A673 (cell line): ENCODE measurements at regions not wholly inside any gene's neighbourhood (a gene's known extent, or its start where the extent isn't known, plus 50 kb on each side); places are given as distances from the start of the nearest gene placed in this dataset.

ENCODE experiments used
- BruUV-seq: library from RNA; stranded (reverse); fragments of 400-500 nt; replicated peaks from 2 replicates; lab custom pipeline; 2021; lab: Mats Ljungman, UMichigan
- CTCF ChIA-PET: fragments of 300-600 bp; sonication (Branson Sonifier 250); formaldehyde crosslinking; loops from one replicate; lab custom pipeline; 2022; ENCODE audit warnings: antibody characterized with exemption; lab: Charles Lee
- POLR2A ChIA-PET: fragments of 300-600 bp; sonication (Branson Sonifier 250); formaldehyde crosslinking; loops from one replicate; lab custom pipeline; 2022; ENCODE audit warnings: antibody characterized with exemption; ENCODE audit not compliant: low non-redundant PET; lab: Charles Lee
- DNase-seq: peaks from one replicate; pipeline ENCODE4 v3.0.0-alpha.2; 2015; ENCODE audit warnings: low spot score
- H3K27ac ChIP-seq: fragments of 200-600 bp; sonication (generic); 2 replicates; pipeline ENCODE4 v1.5.1; 2016; ENCODE audit warnings: mixed run types, low read depth, mild to moderate bottlenecking, mixed read lengths, antibody characterized with exemption, low read length; ENCODE audit not compliant: poor library complexity, severe bottlenecking
- H3K27me3 ChIP-seq: fragments of 200-600 bp; sonication (generic); replicated peaks from 2 replicates; pipeline ENCODE4 v1.6.1; 2017; ENCODE audit warnings: mixed run types, low read depth, mild to moderate bottlenecking, mixed read lengths, antibody characterized with exemption, low read length; ENCODE audit not compliant: insufficient read depth, poor library complexity
- H3K36me3 ChIP-seq: fragments of 200-600 bp; sonication (generic); 2 replicates; pipeline ENCODE4 v1.6.1; 2016; ENCODE audit warnings: mixed run types, mild to moderate bottlenecking, mixed read lengths, antibody characterized with exemption, low read length; ENCODE audit not compliant: insufficient read depth, poor library complexity, severe bottlenecking
- H3K4me1 ChIP-seq: fragments of 200-600 bp; sonication (generic); 2 replicates; pipeline ENCODE4 v1.6.1; 2017; ENCODE audit warnings: mixed run types, mild to moderate bottlenecking, mixed read lengths, antibody characterized with exemption, low read length; ENCODE audit not compliant: insufficient read depth, poor library complexity, severe bottlenecking
- H3K4me3 ChIP-seq: fragments of 200-600 bp; sonication (generic); 2 replicates; pipeline ENCODE4 v1.5.1; 2016; ENCODE audit warnings: low read depth, mixed run types, mild to moderate bottlenecking, mixed read lengths, low read length; ENCODE audit not compliant: poor library complexity, severe bottlenecking
- H3K9me3 ChIP-seq: fragments of 200-600 bp; sonication (generic); 2 replicates; pipeline ENCODE4 v1.6.1; 2016; ENCODE audit warnings: mixed run types, low read depth, mild to moderate bottlenecking, mixed read lengths, antibody characterized with exemption, low read length; ENCODE audit not compliant: poor library complexity, severe bottlenecking
- CTCF ChIP-seq: fragments of 300-800, 200-600 bp; sonication (generic); conservative IDR thresholded peaks from 2 replicates; pipeline ENCODE4 v1.5.1; 2017; ENCODE audit warnings: low read depth, mild to moderate bottlenecking, antibody characterized with exemption, low read length, moderate library complexity, mixed read lengths
- EZH2 ChIP-seq: fragments of 200-600 bp; sonication (generic); IDR thresholded peaks from 2 replicates; pipeline ENCODE4 v1.6.1; 2017; ENCODE audit warnings: borderline replicate concordance, low read depth, mild to moderate bottlenecking, mixed read lengths, antibody characterized with exemption, low read length; ENCODE audit not compliant: poor library complexity, severe bottlenecking
- intact Hi-C: fragments of 100-400 bp; cut with micrococcal nuclease; formaldehyde crosslinking; loops from one replicate; pipeline ENCODE4 v1.10.0; 2022; ENCODE audit not compliant: unreplicated experiment

DNA sequence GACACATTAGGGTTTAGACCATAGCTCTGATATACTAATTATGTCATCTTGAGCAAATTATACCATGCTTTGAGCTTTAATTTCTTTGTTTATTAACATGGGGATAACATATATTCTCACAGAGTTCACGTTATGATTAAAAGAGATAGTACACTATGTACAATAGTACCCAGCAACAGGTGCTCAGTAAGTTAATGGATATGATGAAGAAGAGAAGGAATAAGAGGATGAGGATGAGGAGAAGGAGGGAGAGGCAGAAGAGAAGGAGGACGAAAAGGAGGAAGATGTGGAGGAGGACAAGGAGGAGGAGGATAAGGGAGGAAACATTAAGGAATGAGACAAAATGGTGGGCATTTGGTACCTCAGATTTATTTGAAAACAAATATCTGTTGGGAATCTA lies 260.4 kb downstream of the SH2D1A start:
- POLR2A ChIA-PET, result no interaction called here
- CTCF ChIA-PET, result no interaction called here
- no peak for DNase-seq

GRCh38 chrX:124619710-124620109 lies 273.3 kb downstream of the SH2D1A start:
- POLR2A ChIA-PET, result no interaction called here
- intact Hi-C loops, result no loop called here

More for the DNA sequence above, 260.4 kb downstream of the SH2D1A start:
- intact Hi-C loops, result no loop called here
- no peak overlapping the region for H3K4me3 ChIP-seq
- no peaks in the 10 kb centered on the region for H3K27me3 ChIP-seq
- H3K9me3 ChIP-seq, result no peaks in the 10 kb centered on the region
- H3K4me1 ChIP-seq, result no peaks in the 10 kb centered on the region
- TF ChIP-seq EZH2, result no peak
- TF ChIP-seq CTCF, result no peak
- H3K27ac ChIP-seq, result no peak overlapping the region
- no TSS peak for BruUV-seq
- H3K36me3 ChIP-seq, result no peaks in the 10 kb centered on the region

DNA sequence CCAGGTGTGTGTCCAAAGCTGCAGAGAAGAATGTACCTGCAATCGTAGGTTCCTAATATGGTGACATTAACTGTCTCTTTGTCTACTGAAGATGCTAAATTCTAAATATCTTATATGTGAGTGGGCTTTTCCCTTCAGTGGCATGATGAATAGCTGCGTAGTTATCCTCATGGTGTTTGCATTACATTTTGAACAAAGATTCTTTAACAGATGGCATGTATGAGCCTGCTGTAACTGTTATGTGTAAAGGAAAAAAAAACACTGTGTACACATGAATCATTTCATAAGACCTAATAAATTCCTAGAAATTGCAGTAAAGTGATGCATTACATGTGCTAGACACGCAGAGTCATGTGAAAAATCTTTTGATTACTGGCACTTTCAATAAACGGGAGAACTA lies 288.0 kb downstream of the SH2D1A start:
- H3K27me3 ChIP-seq, result no peaks in the 10 kb centered on the region
- TF ChIP-seq EZH2, result no peak
- no peak for TF ChIP-seq CTCF
- no peak for DNase-seq
- BruUV-seq, result no TSS peak
- H3K27ac ChIP-seq, result no peak overlapping the region
- intact Hi-C loops, result no loop called here
- H3K36me3 ChIP-seq, result no peaks in the 10 kb centered on the region
- H3K4me1 ChIP-seq, result no peaks in the 10 kb centered on the region
- H3K4me3 ChIP-seq, result no peak overlapping the region
- ChIA-PET POLR2A (no interaction called here), CTCF (no interaction called here)
- H3K9me3 ChIP-seq, result no peaks in the 10 kb centered on the region

More at GRCh38 chrX:124619710-124620109, 273.3 kb downstream of the SH2D1A start:
- H3K9me3 ChIP-seq, result no peaks in the 10 kb centered on the region
- H3K27me3 ChIP-seq, result no peaks in the 10 kb centered on the region
- no peak overlapping the region for H3K27ac ChIP-seq
- CTCF ChIA-PET, result no interaction called here
- no TSS peak for BruUV-seq
- no peaks in the 10 kb centered on the region for H3K4me1 ChIP-seq
- no peak overlapping the region for H3K4me3 ChIP-seq
- TF ChIP-seq CTCF (no peak), EZH2 (no peak)
- DNase-seq, result no peak
- no peaks in the 10 kb centered on the region for H3K36me3 ChIP-seq
